Motor neuron (in vitro differentiated cells): ENCODE measurements at regions not wholly inside any gene's neighbourhood (a gene's known extent, or its start where the extent isn't known, plus 50 kb on each side); places are given as distances from the start of the nearest gene placed in this dataset.

Experiments
- ATAC-seq, 8 experiments: fragments of 200-7000 bp; cut with Tn5 transposase; replicated peaks in 6 of 8; 2 replicates each; pipeline ENCODE4 v1.8.0; 2021; ENCODE audit warnings: mild to moderate bottlenecking in 8 of 8, moderate library complexity in 8 of 8
- H3K27ac ChIP-seq, 2 donors: fragments of 250-450 bp; sonication (Bioruptor Pico); 2 replicates each; pipeline ENCODE4 v1.9.0; 2021; ENCODE audit warnings: antibody characterized with exemption in 2 of 2, mild to moderate bottlenecking in 2 of 2, moderate library complexity in 1 of 2
- H3K4me1 ChIP-seq, 2 donors: fragments of 250-450 bp; sonication (Bioruptor Pico); replicated peaks in 1 of 2; 2 replicates each; pipeline ENCODE4 v1.6.1; 2021; ENCODE audit warnings: antibody characterized with exemption in 2 of 2, mild to moderate bottlenecking in 2 of 2, moderate library complexity in 1 of 2
- H3K4me3 ChIP-seq, 5 donors: fragments of 250-450 bp; sonication (Bioruptor Pico); 2 replicates each; pipeline ENCODE4 v1.9.0; 2021; ENCODE audit warnings: antibody characterized with exemption in 5 of 5, mild to moderate bottlenecking in 5 of 5, moderate library complexity in 4 of 5
- WGBS, 10 experiments: fragments of 450-650 bp; shearing (Covaris generic); methylation state at CpG; one replicate each; pipeline ENCODE4 v1.0.0; 2022; 5-methylcytosine and 5-hydroxymethylcytosine counted together
- in situ Hi-C, 9 experiments: fragments of 400-800 bp; cut with MboI; loops; one replicate each; pipeline ENCODE4 v1.15.0; 2021; ENCODE audit warnings: low sequenced_read_pairs in 9 of 9, low pct_unique_long_range_greater_than_20kb in 2 of 9; ENCODE audit not compliant: unreplicated experiment in 9 of 9

DNA sequence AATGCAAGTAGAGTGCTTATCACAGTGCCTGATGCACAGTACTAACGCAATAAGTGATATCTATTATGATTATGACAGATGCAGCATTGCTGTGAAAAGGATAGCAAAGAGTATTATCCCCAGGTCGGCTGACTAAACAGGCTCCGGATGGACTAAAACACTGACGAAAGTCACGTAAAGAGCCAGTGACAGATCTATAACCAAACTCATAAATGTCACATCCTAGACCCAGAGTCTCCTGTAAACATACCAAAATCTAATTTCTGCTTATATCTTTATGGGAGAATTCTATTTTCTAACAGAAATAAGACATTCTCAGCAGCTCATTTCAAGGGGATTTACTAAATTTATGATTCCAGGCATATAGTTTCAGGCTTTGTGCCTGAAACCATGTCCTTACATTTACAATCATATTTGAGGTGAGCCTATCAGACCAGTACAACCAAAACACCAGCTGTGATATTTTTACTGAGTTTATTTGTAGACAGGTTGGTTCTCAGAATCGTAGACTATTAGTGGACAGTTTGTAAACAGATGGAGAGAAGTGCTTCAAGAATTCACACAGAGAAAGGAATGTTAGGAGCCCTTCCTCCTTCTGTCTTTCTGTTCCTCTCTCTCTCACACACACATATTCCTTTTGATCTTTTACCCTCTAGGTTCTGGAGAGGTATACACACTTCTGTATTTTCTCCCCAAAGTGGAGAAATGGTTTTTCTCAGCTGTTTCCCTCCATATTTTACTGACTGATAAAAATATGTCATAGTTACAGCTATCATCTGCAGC, 52.4 kb upstream of the WDR26 start:
- 33 to 100% (median 89%) methylated on average over 1 to 6 of the region's 6 CpGs; no CpG with 5 or more reads in 1 of the 10 experiments for WGBS, 10 experiments
- no peak overlapping the region for H3K27ac ChIP-seq
- no peak for ATAC-seq

DNA sequence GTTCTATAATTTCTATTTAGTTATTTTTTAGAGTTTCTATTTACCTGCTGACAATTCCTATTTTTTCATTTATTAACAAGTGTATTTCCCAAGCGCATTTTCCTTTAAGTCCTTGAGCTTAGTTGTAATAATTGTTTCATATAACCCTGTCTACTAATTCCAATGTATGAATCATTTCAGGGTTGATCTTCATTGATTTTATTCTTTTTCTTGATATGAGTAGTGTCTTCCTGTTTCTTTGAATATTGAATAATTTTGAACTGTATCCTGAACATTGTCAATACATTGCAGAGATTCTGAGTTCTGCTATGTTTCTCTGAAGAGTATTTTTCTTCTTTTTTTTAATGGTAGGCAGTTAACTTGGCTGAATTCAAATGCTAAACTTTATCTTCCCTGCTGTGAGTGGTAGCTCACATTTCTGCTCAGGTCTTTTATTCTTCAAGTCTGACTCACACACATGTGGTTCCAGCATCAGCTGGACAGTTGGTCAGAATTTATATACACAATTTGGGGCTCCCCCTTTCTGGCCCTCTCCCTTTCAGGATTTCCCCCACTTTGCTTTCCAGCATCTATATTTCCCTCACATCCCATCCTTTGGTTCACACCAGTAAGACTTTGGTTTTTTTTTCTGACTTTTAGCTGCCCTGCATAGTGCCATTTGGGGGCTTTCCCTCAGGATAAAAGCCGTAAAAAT, 54.4 kb upstream of the WDR26 start:
- WGBS, 10 experiments: 73 to 100% (median 98%) methylated on average over 1 to 2 of the region's 2 CpGs
- Histone ChIP-seq H3K4me1 (peaks cover 4 to 9% of the 10 kb centered on the region in 2 donors), H3K27ac (no peak overlapping the region), H3K4me3 (no peak overlapping the region)
- in situ Hi-C loops: no loop called here
- peak in 2 of 8 experiments; percentile 67 to 81 for ATAC-seq

More for the DNA sequence above, 52.4 kb upstream of the WDR26 start:
- Histone ChIP-seq H3K4me3 (no peak overlapping the region), H3K4me1 (no peaks in the 10 kb centered on the region)
- in situ Hi-C loops: no loop called here

DNA sequence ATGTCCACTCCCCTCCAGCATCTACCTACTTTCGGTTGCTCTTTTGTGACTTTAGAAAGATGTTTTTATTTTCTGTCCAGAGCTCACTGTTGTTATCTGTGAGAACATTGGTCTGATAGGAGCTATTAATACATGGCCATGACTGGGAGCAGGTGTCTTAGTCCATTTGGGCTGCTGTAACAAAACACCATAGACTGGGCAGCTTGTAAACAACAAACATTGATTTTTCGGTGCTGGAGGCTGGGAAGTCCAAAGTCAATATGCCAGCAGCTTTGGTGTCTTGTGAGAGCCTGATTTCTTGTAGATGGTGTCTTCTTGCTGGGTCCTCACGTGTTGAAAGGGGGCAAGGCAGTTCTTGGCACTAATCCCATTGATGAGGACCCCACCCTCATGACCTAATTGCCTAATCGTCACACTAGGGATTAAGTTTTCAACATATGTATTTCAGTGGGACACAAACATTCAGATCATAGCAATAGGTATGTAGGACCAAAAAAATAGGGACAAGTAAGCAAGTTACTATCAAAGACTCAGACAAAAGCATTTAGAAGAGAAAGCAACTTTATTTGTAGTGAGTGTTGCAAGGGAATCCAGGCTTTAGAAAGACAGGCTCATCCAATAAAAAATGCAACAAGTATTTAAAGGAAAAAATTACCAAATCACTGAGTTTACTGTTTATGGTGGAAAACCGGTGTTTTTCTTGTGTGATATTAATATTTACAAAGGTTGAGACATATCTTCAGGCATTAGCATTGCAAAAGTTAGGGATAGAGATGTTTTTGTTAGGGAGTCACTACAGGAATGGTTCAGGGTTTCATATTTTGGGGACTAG, 55.2 kb upstream of the WDR26 start:
- Histone ChIP-seq H3K27ac (no peak overlapping the region), H3K4me1 (peaks cover 4 to 15% of the 10 kb centered on the region in 2 donors), H3K4me3 (no peak overlapping the region)
- 35 to 89% (median 52%) methylated on average over 2 to 5 of the region's 5 CpGs; no CpG with 5 or more reads in 1 of the 10 experiments for WGBS, 10 experiments
- in situ Hi-C loops: no loop called here
- ATAC-seq: peak in 3 of 8 experiments; percentile 20 to 28 (median 27)

DNA sequence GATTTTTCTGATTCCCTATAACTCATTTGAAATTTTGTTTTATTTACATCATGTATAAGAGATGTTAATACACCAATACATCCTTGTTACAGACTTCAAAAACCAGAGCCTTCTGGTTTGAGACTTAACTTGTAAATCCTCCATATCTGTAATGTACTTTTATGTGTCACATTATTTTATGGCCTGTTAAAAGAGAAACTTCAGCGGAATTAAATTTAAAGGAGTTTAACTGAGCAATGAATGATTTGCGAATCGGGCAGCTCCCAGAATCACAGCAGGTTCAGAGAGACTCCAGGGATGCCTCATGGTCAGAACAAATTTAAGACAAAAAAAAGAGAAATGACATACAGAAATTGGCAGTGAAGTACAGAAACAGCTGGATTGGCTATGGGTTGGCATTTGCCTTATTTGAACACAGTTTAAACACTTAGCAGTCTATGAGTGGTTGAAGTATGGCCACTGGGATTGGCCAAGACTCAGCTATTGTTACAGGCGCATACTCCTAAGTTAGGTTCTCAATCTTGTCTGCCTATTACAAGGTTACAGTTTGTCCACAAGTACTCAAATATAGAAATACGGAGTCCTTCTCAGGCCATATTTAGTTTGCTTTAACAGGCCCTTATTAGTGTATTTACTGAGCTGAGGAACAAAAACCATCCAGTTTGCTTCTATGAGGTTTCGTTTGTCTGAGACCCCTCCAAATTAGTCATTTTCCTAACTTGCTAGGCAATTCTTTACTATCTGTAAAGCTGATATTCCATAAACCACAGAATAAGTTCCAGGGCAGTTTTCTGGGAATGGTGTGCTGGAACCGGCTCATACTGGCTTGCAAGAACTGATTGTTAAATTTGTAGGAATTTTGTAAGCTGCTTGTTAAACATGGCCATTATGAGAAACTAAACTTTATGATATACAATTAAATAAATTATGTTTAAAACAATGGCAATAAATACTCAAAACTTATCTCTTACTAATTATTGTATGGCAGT, 56.2 kb upstream of the WDR26 start:
- Histone ChIP-seq H3K4me3 (no peak overlapping the region), H3K27ac (no peak overlapping the region), H3K4me1 (peaks cover 4 to 15% of the 10 kb centered on the region in 2 donors)
- no peak for ATAC-seq
- 71 to 100% (median 94%) methylated on average over 4 to 7 of the region's 7 CpGs for WGBS, 10 experiments
- in situ Hi-C loops: no loop called here

- Histone ChIP-seq H3K4me3 (no peak overlapping the region), H3K27ac (no peak overlapping the region), H3K4me1 (peaks cover 4 to 15% of the 10 kb centered on the region in 2 donors)
- 85 to 100% (median 100%) methylated on average over 1 of the region's 1 CpG; no CpG with 5 or more reads in 4 of the 10 experiments for WGBS, 10 experiments
- no peak for ATAC-seq
- in situ Hi-C loops: no loop called here
Measured at GRCh38 chr1:224492015-224492414, 57.4 kb upstream of the WDR26 start.

GRCh38 chr1:224492632-224493031, 58.0 kb upstream of the WDR26 start:
- ATAC-seq: no peak
- 63 to 100% (median 93%) methylated on average over 1 to 2 of the region's 2 CpGs for WGBS, 10 experiments
- in situ Hi-C loops: no loop called here

GRCh38 chr1:224493269-224493668, 58.7 kb upstream of the WDR26 start:
- no peak overlapping the region for H3K27ac ChIP-seq
- in situ Hi-C loops: no loop called here
- no peak overlapping the region for H3K4me3 ChIP-seq
- ATAC-seq: no peak
- 17 to 71% (median 58%) methylated on average over 2 to 4 of the region's 4 CpGs for WGBS, 10 experiments
- H3K4me1 ChIP-seq: peaks cover 10 to 19% of the 10 kb centered on the region in 2 donors

More at GRCh38 chr1:224492632-224493031, 58.0 kb upstream of the WDR26 start:
- H3K4me1 ChIP-seq: peaks cover 4 to 15% of the 10 kb centered on the region in 2 donors
- no peak overlapping the region for H3K27ac ChIP-seq
- no peak overlapping the region for H3K4me3 ChIP-seq

- Histone ChIP-seq H3K4me3 (no peak overlapping the region), H3K4me1 (peaks cover 12 to 22% of the 10 kb centered on the region in 2 donors), H3K27ac (peak overlapping the region in 1 of 2 donors; percentile 30)
- no peak for ATAC-seq
- WGBS, 10 experiments: 96 to 100% (median 100%) methylated on average over 1 to 2 of the region's 2 CpGs; no CpG with 5 or more reads in 6 of the 10 experiments
- in situ Hi-C loops: no loop called here
Measured at GRCh38 chr1:224494343-224494742, 59.7 kb upstream of the WDR26 start.

DNA sequence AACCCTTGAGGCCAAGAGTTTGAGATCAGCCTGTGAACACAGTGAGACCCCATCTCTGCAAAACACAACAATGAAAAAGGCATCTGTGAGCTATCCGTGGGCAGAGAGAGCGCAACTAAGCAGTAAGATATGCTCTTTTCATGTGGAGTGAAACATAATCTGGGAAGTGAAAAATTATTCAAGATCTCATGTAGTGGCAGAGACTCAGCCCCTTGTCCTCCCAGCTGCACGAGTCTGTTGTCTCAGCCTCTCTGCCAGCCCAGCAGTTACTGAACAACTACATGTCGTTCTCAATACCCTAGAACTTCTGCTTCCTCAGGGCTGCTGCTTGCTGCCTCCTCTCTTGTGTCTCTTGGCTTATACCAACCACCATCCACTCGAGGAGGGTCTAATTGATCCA, 61.3 kb upstream of the WDR26 start:
- Histone ChIP-seq H3K27ac (no peak overlapping the region), H3K4me3 (no peak overlapping the region), H3K4me1 (peaks cover 12 to 22% of the 10 kb centered on the region in 2 donors)
- in situ Hi-C loops: no loop called here
- ATAC-seq: no peak
- WGBS, 10 experiments: 67 to 100% (median 80%) methylated on average over 1 to 5 of the region's 5 CpGs; no CpG with 5 or more reads in 4 of the 10 experiments

DNA sequence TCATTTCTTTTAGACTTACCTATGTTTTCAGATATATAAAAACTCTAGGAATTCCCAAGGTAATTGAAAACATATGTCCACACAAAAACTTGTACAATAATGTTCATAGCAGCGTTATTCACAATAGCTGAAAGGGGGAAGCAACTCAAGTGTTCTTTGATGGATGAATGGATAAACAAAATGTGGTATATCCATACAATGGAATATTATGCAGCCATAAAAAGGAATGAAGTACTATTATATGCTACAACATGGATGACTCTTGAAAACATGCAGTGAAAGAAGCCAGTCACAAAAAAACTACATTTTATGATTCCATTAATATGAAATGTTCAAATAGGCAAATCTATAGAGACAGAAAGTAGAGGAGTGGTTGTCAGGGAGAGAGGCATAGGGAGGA, 62.2 kb upstream of the WDR26 start:
- H3K4me3 ChIP-seq: no peak overlapping the region
- WGBS, 10 experiments: 20 to 100% (median 100%) methylated on average over 1 of the region's 1 CpG; no CpG with 5 or more reads in 3 of the 10 experiments
- H3K4me1 ChIP-seq: peaks cover 12 to 22% of the 10 kb centered on the region in 2 donors
- H3K27ac ChIP-seq: no peak overlapping the region
- ATAC-seq: no peak
- in situ Hi-C loops: no loop called here

GRCh38 chr1:224497714-224498573, 63.3 kb upstream of the WDR26 start:
- in situ Hi-C loops: no loop called here
- ATAC-seq: peak; percentile 44 to 85 (median 72)
- peaks cover 16 to 28% of the 10 kb centered on the region in 2 donors for H3K4me1 ChIP-seq
- no peak overlapping the region for H3K27ac ChIP-seq
- H3K4me3 ChIP-seq: no peak overlapping the region
- 0 to 65% (median 26%) methylated on average over 1 to 3 of the region's 3 CpGs; no CpG with 5 or more reads in 2 of the 10 experiments for WGBS, 10 experiments
